CD14-positive monocyte (primary cell): ENCODE measurements at regions not wholly inside any gene's neighbourhood (a gene's known extent, or its start where the extent isn't known, plus 50 kb on each side); places are given as distances from the start of the nearest gene placed in this dataset.

Experiments
- DNase-seq, 3 donors: peaks; one replicate each; pipeline ENCODE4 v3.0.0-alpha.2; 2011 to 2022
- H2AFZ ChIP-seq: 2 replicates; pipeline ENCODE4 v1.6.0; 2012; ENCODE audit warnings: mild to moderate bottlenecking, low read depth, low read length, inconsistent platforms; ENCODE audit not compliant: insufficient read depth, poor library complexity, severe bottlenecking
- H3K27ac ChIP-seq, 2 donors: 1 replicate in 1 of 2; 2 replicates in 1 of 2; pipeline ENCODE4 v1.5.1; 2012 to 2013; ENCODE audit warnings: low read length in 2 of 2, control low read depth in 1 of 2, inconsistent platforms in 1 of 2, low read depth in 1 of 2, mild to moderate bottlenecking in 1 of 2
- H3K27me3 ChIP-seq, 2 donors: one replicate each; pipeline versions ENCODE4 v1.6.0 to v1.6.1; 2011 to 2013; ENCODE audit warnings: low read length in 2 of 2; ENCODE audit not compliant: control insufficient read depth in 2 of 2, insufficient read depth in 2 of 2
- H3K36me3 ChIP-seq, 2 donors: replicated peaks in 1 of 2; 1 replicate in 1 of 2; 2 replicates in 1 of 2; pipeline versions ENCODE4 v1.5.1 to v1.6.1; 2012 to 2013; ENCODE audit warnings: low read length in 2 of 2, control low read depth in 1 of 2, inconsistent platforms in 1 of 2, mild to moderate bottlenecking in 1 of 2; ENCODE audit not compliant: insufficient read depth in 2 of 2, control insufficient read depth in 1 of 2
- H3K4me1 ChIP-seq, 2 donors: 1 replicate in 1 of 2; 2 replicates in 1 of 2; pipeline versions ENCODE4 v1.5.1 to v1.6.1; 2012 to 2013; ENCODE audit warnings: low read length in 2 of 2, control low read depth in 1 of 2, inconsistent platforms in 1 of 2, mild to moderate bottlenecking in 1 of 2, moderate library complexity in 1 of 2; ENCODE audit not compliant: insufficient read depth in 2 of 2, control insufficient read depth in 1 of 2
- H3K4me2 ChIP-seq: replicated peaks from 2 replicates; pipeline ENCODE3; 2012; ENCODE audit warnings: low read length, moderate library complexity, mild to moderate bottlenecking; ENCODE audit not compliant: poor library complexity, severe bottlenecking; ENCODE audit errors: extremely low read depth
- H3K4me3 ChIP-seq, 3 experiments: fragments of 200-600 bp in 1 of 3; sonication (generic) in 1 of 3; replicated peaks in 1 of 3; 1 replicate in 2 of 3; 2 replicates in 1 of 3; pipeline ENCODE4 v1.5.1; 2011 to 2013; ENCODE audit warnings: low read length in 3 of 3, mild to moderate bottlenecking in 3 of 3, control low read depth in 2 of 3, low read depth in 2 of 3, inconsistent platforms in 1 of 3, moderate library complexity in 1 of 3
- H3K79me2 ChIP-seq: 2 replicates; pipeline ENCODE4 v1.6.0; 2012; ENCODE audit warnings: mild to moderate bottlenecking, control low read depth, inconsistent platforms, low read length, moderate library complexity; ENCODE audit not compliant: insufficient read depth
- H3K9ac ChIP-seq: 2 replicates; pipeline ENCODE4 v1.6.0; 2017; ENCODE audit warnings: low read length, mild to moderate bottlenecking; ENCODE audit not compliant: insufficient read depth, poor library complexity, severe bottlenecking
- H3K9me3 ChIP-seq, 2 donors: replicated peaks in 1 of 2; 1 replicate in 1 of 2; 2 replicates in 1 of 2; pipeline versions ENCODE4 v1.5.1 to v1.6.1; 2012 to 2013; ENCODE audit warnings: low read length in 2 of 2, control low read depth in 1 of 2; ENCODE audit not compliant: control insufficient read depth in 1 of 2, insufficient read depth in 1 of 2
- H4K20me1 ChIP-seq: 2 replicates; pipeline ENCODE4 v1.6.0; 2012; ENCODE audit warnings: mild to moderate bottlenecking, low read length, control low read depth, moderate library complexity; ENCODE audit not compliant: insufficient read depth
- H3K27ac Mint-ChIP-seq, 7 donors: one replicate each; pipeline ENCODE4 v1.8.0; 2020; ENCODE audit warnings: mild to moderate bottlenecking in 7 of 7, mixed read lengths in 7 of 7, moderate library complexity in 6 of 7, inconsistent platforms in 2 of 7
- H3K27me3 Mint-ChIP-seq, 3 donors: one replicate each; pipeline ENCODE4 v1.8.0; 2021 to 2022; ENCODE audit warnings: low read depth in 3 of 3, mild to moderate bottlenecking in 3 of 3, mixed read lengths in 3 of 3, moderate library complexity in 3 of 3, inconsistent platforms in 1 of 3
- H3K36me3 Mint-ChIP-seq, 2 donors: one replicate each; pipeline ENCODE4 v1.8.0; 2020; ENCODE audit warnings: mixed read lengths in 2 of 2, inconsistent platforms in 1 of 2, mild to moderate bottlenecking in 1 of 2
- H3K4me1 Mint-ChIP-seq: one replicate; pipeline ENCODE4 v1.8.0; 2020; ENCODE audit warnings: mild to moderate bottlenecking, mixed read lengths
- H3K4me3 Mint-ChIP-seq, 2 donors: one replicate each; pipeline ENCODE4 v1.8.0; 2020; ENCODE audit warnings: mild to moderate bottlenecking in 2 of 2, mixed read lengths in 2 of 2, moderate library complexity in 1 of 2
- H3K9me3 Mint-ChIP-seq, 7 donors: one replicate each; pipeline ENCODE4 v1.8.0; 2020 to 2022; ENCODE audit warnings: mixed read lengths in 7 of 7, mild to moderate bottlenecking in 6 of 7, moderate library complexity in 6 of 7, inconsistent platforms in 2 of 7
- CTCF ChIP-seq: fragments of 200-600 bp; IDR thresholded peaks from one replicate; pipeline ENCODE4 v1.8.0; 2022; ENCODE audit warnings: antibody characterized with exemption, mild to moderate bottlenecking
- WGBS: methylation state at CpG from one replicate; pipeline ENCODE4 v1.1.5; 2013; ENCODE audit warnings: missing lambda C conversion rate; ENCODE audit not compliant: insufficient coverage; 5-methylcytosine and 5-hydroxymethylcytosine counted together
- intact Hi-C, 2 donors: fragments of 100-400 bp; cut with micrococcal nuclease; formaldehyde crosslinking; loops; one replicate each; pipeline versions ENCODE4 v1.15.0 to v1.15.1; 2023

DNA sequence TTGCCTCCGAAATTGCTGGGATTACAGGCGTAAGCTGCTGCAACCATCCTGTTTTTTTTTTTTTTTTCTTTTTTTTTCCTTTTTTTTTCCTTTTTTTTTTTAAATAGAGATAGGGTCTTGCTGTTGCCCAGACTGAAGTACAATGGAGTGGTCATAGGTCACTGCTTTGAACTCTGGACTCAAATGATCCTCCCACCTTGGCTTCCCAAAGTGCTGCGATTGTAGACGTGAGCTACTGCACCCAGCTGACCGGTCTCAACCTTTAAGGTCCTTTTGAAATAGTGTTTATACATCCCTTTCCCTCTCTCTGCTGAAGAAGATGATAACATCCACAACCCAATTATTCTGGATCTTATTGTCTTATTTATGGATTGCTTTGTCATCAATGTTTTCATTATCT, 548.7 kb downstream of the GBA3 start:
- no peaks in the 10 kb centered on the region for H3K36me3 ChIP-seq
- H3K27me3 ChIP-seq, result no peaks in the 10 kb centered on the region
- Mint-ChIP-seq H3K4me1 (peaks cover 2% of the 10 kb centered on the region), H3K36me3 (no peaks in the 10 kb centered on the region), H3K27me3 (no peaks in the 10 kb centered on the region), H3K27ac (no peak overlapping the region), H3K9me3 (peaks cover 0 to 6% (median 0%) of the 10 kb centered on the region in 7 donors), H3K4me3 (no peak overlapping the region)
- no peak overlapping the region for H3K27ac ChIP-seq
- no peak overlapping the region for H3K4me3 ChIP-seq
- H3K9me3 ChIP-seq, result no peaks in the 10 kb centered on the region
- H3K4me1 ChIP-seq, result no peaks in the 10 kb centered on the region
- TF ChIP-seq CTCF, result no peak
- H2AFZ ChIP-seq, result no peak overlapping the region
- 100% methylated on average over 2 of the region's 5 CpGs for WGBS
- no peak overlapping the region for H3K4me2 ChIP-seq
- no peak for DNase-seq
- intact Hi-C loops, result no loop called here
- no peak overlapping the region for H3K9ac ChIP-seq
- H3K79me2 ChIP-seq, result no peaks in the 10 kb centered on the region
- no peaks in the 10 kb centered on the region for H4K20me1 ChIP-seq

GRCh38 chr4:23238848-23239247, 546.1 kb downstream of the GBA3 start:
- H3K4me3 Mint-ChIP-seq, result no peak overlapping the region
- Histone ChIP-seq H3K4me2 (no peak overlapping the region), H3K4me3 (no peak overlapping the region), H2AFZ (no peak overlapping the region), H3K9me3 (no peaks in the 10 kb centered on the region), H3K27me3 (no peaks in the 10 kb centered on the region), H3K36me3 (no peaks in the 10 kb centered on the region), H3K27ac (no peak overlapping the region), H3K79me2 (no peaks in the 10 kb centered on the region), H4K20me1 (no peaks in the 10 kb centered on the region), H3K4me1 (no peaks in the 10 kb centered on the region), H3K9ac (no peak overlapping the region)
- H3K27ac Mint-ChIP-seq, result no peak overlapping the region
- intact Hi-C loops, result no loop called here
- TF ChIP-seq CTCF, result no peak
- no peak for DNase-seq
- H3K9me3 Mint-ChIP-seq, result peaks cover 0 to 6% (median 0%) of the 10 kb centered on the region in 7 donors
- no peaks in the 10 kb centered on the region for H3K27me3 Mint-ChIP-seq
- H3K36me3 Mint-ChIP-seq, result no peaks in the 10 kb centered on the region
- WGBS, result no CpG with 5 or more reads among the region's 2 CpGs
- peaks cover 2% of the 10 kb centered on the region for H3K4me1 Mint-ChIP-seq
